ENCODE measurements at regions not wholly inside any gene's neighbourhood (a gene's known extent, or its start where the extent isn't known, plus 50 kb on each side); places are given as distances from the start of the nearest gene placed in this dataset.

- Histone ChIP-seq H3K9ac (ENCODE audit: low read length) (no peak overlapping the region), H3K4me1 (ENCODE audit: control insufficient read depth, insufficient read depth, low read depth, low read length) (peaks cover 6% of the 10 kb centered on the region), H3K14ac (ENCODE audit: low read length in 2 of 2) (no peak overlapping the region), H3K23ac (ENCODE audit: low read length in 2 of 2) (no peak overlapping the region), H2AFZ (ENCODE audit: low read depth, low read length) (no peak overlapping the region), H2BK12ac (ENCODE audit: low read length in 2 of 2) (no peak overlapping the region), H3K9me3 (ENCODE audit: control insufficient read depth, low read length) (no peaks in the 10 kb centered on the region), H4K8ac (ENCODE audit: low read length) (no peak overlapping the region), H4K91ac (ENCODE audit: low read length) (no peak overlapping the region), H3K4me3 (ENCODE audit: insufficient read depth in 1 of 2, low read depth in 1 of 2, low read length in 2 of 2) (no peak overlapping the region), H2BK5ac (ENCODE audit: low read depth, low read length, poor library complexity, severe bottlenecking) (no peak overlapping the region), H3K36me3 (ENCODE audit: control insufficient read depth in 1 of 2, insufficient read depth in 2 of 2, low read depth in 1 of 2, low read length in 2 of 2) (no peaks in the 10 kb centered on the region), H2AK5ac (ENCODE audit: low read length, severe bottlenecking) (no peak overlapping the region), H3K27me3 (ENCODE audit: control insufficient read depth in 1 of 2, insufficient read depth in 1 of 2, low read length in 2 of 2) (peaks cover 0 to 24% of the 10 kb centered on the region in 2 experiments), H2BK120ac (ENCODE audit: low read depth, low read length) (no peak overlapping the region), H3K4me2 (ENCODE audit: low read length, poor library complexity, severe bottlenecking) (no peak overlapping the region), H3K27ac (ENCODE audit: low read length, poor library complexity, severe bottlenecking) (no peak overlapping the region), H3K79me1 (replicated peaks; ENCODE audit: low read length, poor library complexity, severe bottlenecking) (no peaks in the 10 kb centered on the region), H2BK15ac (ENCODE audit: low read depth, poor library complexity, severe bottlenecking) (no peak overlapping the region), H3K4ac (ENCODE audit: low read depth in 1 of 2, low read length in 2 of 2) (no peak overlapping the region), H3K18ac (ENCODE audit: low read depth in 1 of 2, low read length in 2 of 2) (no peak overlapping the region)
- 75% methylated on average over 1 of the region's 1 CpG for WGBS
- DNase-seq: no peak
Measured at GRCh38 chr16:54425068-54425467, 138.5 kb upstream of the IRX3 start.

- Histone ChIP-seq H4K91ac (ENCODE audit: low read length) (no peak overlapping the region), H3K36me3 (ENCODE audit: control insufficient read depth in 1 of 2, insufficient read depth in 2 of 2, low read depth in 1 of 2, low read length in 2 of 2) (no peaks in the 10 kb centered on the region), H3K4ac (ENCODE audit: low read depth in 1 of 2, low read length in 2 of 2) (no peak overlapping the region), H3K18ac (ENCODE audit: low read depth in 1 of 2, low read length in 2 of 2) (no peak overlapping the region), H3K4me1 (ENCODE audit: control insufficient read depth, insufficient read depth, low read depth, low read length) (peaks cover 6% of the 10 kb centered on the region), H3K4me2 (ENCODE audit: low read length, poor library complexity, severe bottlenecking) (no peak overlapping the region), H3K27me3 (ENCODE audit: control insufficient read depth in 1 of 2, insufficient read depth in 1 of 2, low read length in 2 of 2) (peaks cover 0 to 24% of the 10 kb centered on the region in 2 experiments), H3K9me3 (ENCODE audit: control insufficient read depth, low read length) (no peaks in the 10 kb centered on the region), H2AK5ac (ENCODE audit: low read length, severe bottlenecking) (no peak overlapping the region), H4K8ac (ENCODE audit: low read length) (no peak overlapping the region), H3K79me1 (replicated peaks; ENCODE audit: low read length, poor library complexity, severe bottlenecking) (no peaks in the 10 kb centered on the region), H2BK120ac (ENCODE audit: low read depth, low read length) (no peak overlapping the region), H2AFZ (ENCODE audit: low read depth, low read length) (no peak overlapping the region), H2BK5ac (ENCODE audit: low read depth, low read length, poor library complexity, severe bottlenecking) (no peak overlapping the region), H3K23ac (ENCODE audit: low read length in 2 of 2) (no peak overlapping the region), H3K27ac (ENCODE audit: low read length, poor library complexity, severe bottlenecking) (no peak overlapping the region), H3K4me3 (ENCODE audit: insufficient read depth in 1 of 2, low read depth in 1 of 2, low read length in 2 of 2) (no peak overlapping the region), H2BK12ac (ENCODE audit: low read length in 2 of 2) (no peak overlapping the region), H3K14ac (ENCODE audit: low read length in 2 of 2) (no peak overlapping the region), H2BK15ac (ENCODE audit: low read depth, poor library complexity, severe bottlenecking) (no peak overlapping the region), H3K9ac (ENCODE audit: low read length) (no peak overlapping the region)
- WGBS: 64% methylated on average over 5 of the region's 5 CpGs
- DNase-seq: no peak
Measured at GRCh38 chr16:54424043-54424451, 137.5 kb upstream of the IRX3 start.

GRCh38 chr16:54422569-54422978 lies 136.0 kb upstream of the IRX3 start:
- Histone ChIP-seq H3K9me3 (ENCODE audit: control insufficient read depth, low read length) (no peaks in the 10 kb centered on the region), H3K14ac (ENCODE audit: low read length in 2 of 2) (no peak overlapping the region), H2BK5ac (ENCODE audit: low read depth, low read length, poor library complexity, severe bottlenecking) (no peak overlapping the region), H3K4me3 (ENCODE audit: insufficient read depth in 1 of 2, low read depth in 1 of 2, low read length in 2 of 2) (no peak overlapping the region), H3K4ac (ENCODE audit: low read depth in 1 of 2, low read length in 2 of 2) (no peak overlapping the region), H3K27me3 (ENCODE audit: control insufficient read depth in 1 of 2, insufficient read depth in 1 of 2, low read length in 2 of 2) (peaks cover 0 to 22% of the 10 kb centered on the region in 2 experiments), H2AK5ac (ENCODE audit: low read length, severe bottlenecking) (no peak overlapping the region), H3K18ac (ENCODE audit: low read depth in 1 of 2, low read length in 2 of 2) (no peak overlapping the region), H3K23ac (ENCODE audit: low read length in 2 of 2) (peak overlapping the region in 1 of 2 experiments; percentile 32), H3K4me2 (ENCODE audit: low read length, poor library complexity, severe bottlenecking) (no peak overlapping the region), H3K27ac (ENCODE audit: low read length, poor library complexity, severe bottlenecking) (no peak overlapping the region), H3K79me1 (replicated peaks; ENCODE audit: low read length, poor library complexity, severe bottlenecking) (no peaks in the 10 kb centered on the region), H2BK15ac (ENCODE audit: low read depth, poor library complexity, severe bottlenecking) (no peak overlapping the region), H4K91ac (ENCODE audit: low read length) (no peak overlapping the region), H2AFZ (ENCODE audit: low read depth, low read length) (no peak overlapping the region), H3K9ac (ENCODE audit: low read length) (no peak overlapping the region), H4K8ac (ENCODE audit: low read length) (no peak overlapping the region), H2BK12ac (ENCODE audit: low read length in 2 of 2) (no peak overlapping the region), H3K36me3 (ENCODE audit: control insufficient read depth in 1 of 2, insufficient read depth in 2 of 2, low read depth in 1 of 2, low read length in 2 of 2) (no peaks in the 10 kb centered on the region), H3K4me1 (ENCODE audit: control insufficient read depth, insufficient read depth, low read depth, low read length) (peaks cover 6% of the 10 kb centered on the region), H2BK120ac (ENCODE audit: low read depth, low read length) (no peak overlapping the region)
- no peak for DNase-seq
- WGBS: 53% methylated on average over 1 of the region's 2 CpGs

GRCh38 chr16:54422159-54422558 lies 135.6 kb upstream of the IRX3 start:
- peaks cover 0 to 22% of the 10 kb centered on the region in 2 experiments for H3K27me3 ChIP-seq (ENCODE audit: control insufficient read depth in 1 of 2, insufficient read depth in 1 of 2, low read length in 2 of 2)
- 67% methylated on average over 3 of the region's 3 CpGs for WGBS
- no peak overlapping the region for H3K23ac ChIP-seq (ENCODE audit: low read length in 2 of 2)
- no peak overlapping the region for H2BK120ac ChIP-seq (ENCODE audit: low read depth, low read length)
- no peaks in the 10 kb centered on the region for H3K36me3 ChIP-seq (ENCODE audit: control insufficient read depth in 1 of 2, insufficient read depth in 2 of 2, low read depth in 1 of 2, low read length in 2 of 2)
- H2BK5ac ChIP-seq (ENCODE audit: low read depth, low read length, poor library complexity, severe bottlenecking): no peak overlapping the region
- H3K4me2 ChIP-seq (ENCODE audit: low read length, poor library complexity, severe bottlenecking): no peak overlapping the region
- H3K4ac ChIP-seq (ENCODE audit: low read depth in 1 of 2, low read length in 2 of 2): no peak overlapping the region
- no peak for DNase-seq
- H3K79me1 ChIP-seq (replicated peaks; ENCODE audit: low read length, poor library complexity, severe bottlenecking): no peaks in the 10 kb centered on the region
- no peak overlapping the region for H2BK12ac ChIP-seq (ENCODE audit: low read length in 2 of 2)
- no peak overlapping the region for H2AFZ ChIP-seq (ENCODE audit: low read depth, low read length)
- no peak overlapping the region for H4K8ac ChIP-seq (ENCODE audit: low read length)
- H3K27ac ChIP-seq (ENCODE audit: low read length, poor library complexity, severe bottlenecking): no peak overlapping the region
- H3K9ac ChIP-seq (ENCODE audit: low read length): no peak overlapping the region
- H4K91ac ChIP-seq (ENCODE audit: low read length): no peak overlapping the region
- peaks cover 6% of the 10 kb centered on the region for H3K4me1 ChIP-seq (ENCODE audit: control insufficient read depth, insufficient read depth, low read depth, low read length)
- H3K18ac ChIP-seq (ENCODE audit: low read depth in 1 of 2, low read length in 2 of 2): no peak overlapping the region
- no peak overlapping the region for H3K4me3 ChIP-seq (ENCODE audit: insufficient read depth in 1 of 2, low read depth in 1 of 2, low read length in 2 of 2)
- H2BK15ac ChIP-seq (ENCODE audit: low read depth, poor library complexity, severe bottlenecking): no peak overlapping the region
- H3K14ac ChIP-seq (ENCODE audit: low read length in 2 of 2): no peak overlapping the region
- H2AK5ac ChIP-seq (ENCODE audit: low read length, severe bottlenecking): no peak overlapping the region
- H3K9me3 ChIP-seq (ENCODE audit: control insufficient read depth, low read length): no peaks in the 10 kb centered on the region
